Inflammatory macrophage treated with lipopolysaccharide for 4 hours (primary cell): ENCODE measurements at regions not wholly inside any gene's neighbourhood (a gene's known extent, or its start where the extent isn't known, plus 50 kb on each side); places are given as distances from the start of the nearest gene placed in this dataset.

Source experiments
- DNase-seq: peaks from one replicate; pipeline ENCODE4 v3.0.0-alpha.2; 2020

- no peak for DNase-seq
These were observed 81.4 kb upstream of the BACE2 start for GRCh38 chr21:41086569-41086968.

DNA sequence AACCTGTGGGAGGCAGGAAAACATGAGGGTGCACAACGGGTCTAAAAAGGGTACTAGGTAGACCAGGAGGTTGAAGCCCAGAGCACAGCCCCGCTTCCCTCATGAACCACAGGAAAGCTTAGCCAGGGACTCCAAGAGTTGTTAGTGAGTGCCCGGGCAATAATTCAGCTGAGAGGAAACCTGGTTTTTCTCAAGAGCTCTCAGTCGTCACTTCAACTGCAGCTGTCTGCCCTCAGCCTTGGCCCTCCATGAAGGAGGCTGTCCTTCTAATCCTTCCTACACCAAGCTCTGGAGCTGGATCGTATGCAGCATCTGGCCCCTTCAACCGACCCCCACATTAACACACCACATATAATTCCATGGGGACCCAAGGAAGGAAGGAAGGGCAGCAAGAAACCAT is 77.0 kb upstream of the BACE2 start:
- DNase-seq = no peak

DNA sequence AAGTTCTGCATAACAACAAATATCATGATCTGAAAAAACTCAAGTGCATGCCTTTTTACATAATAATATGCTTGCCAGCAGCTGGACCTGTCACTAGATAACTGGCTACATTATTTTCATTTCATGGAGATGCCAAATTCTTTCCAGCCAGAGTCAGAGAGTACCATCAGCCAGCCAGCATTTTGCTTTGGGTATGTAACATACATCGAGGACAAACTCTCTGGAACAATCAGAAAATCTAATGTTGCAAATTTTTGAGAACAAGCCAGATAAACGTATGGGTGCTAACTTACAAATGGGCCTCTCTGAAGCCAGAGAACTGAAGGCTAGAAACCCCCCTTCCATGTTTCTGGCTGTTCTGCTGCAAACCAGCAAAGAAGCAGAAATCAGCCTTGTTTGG is 76.3 kb upstream of the BACE2 start:
- no peak for DNase-seq

DNA sequence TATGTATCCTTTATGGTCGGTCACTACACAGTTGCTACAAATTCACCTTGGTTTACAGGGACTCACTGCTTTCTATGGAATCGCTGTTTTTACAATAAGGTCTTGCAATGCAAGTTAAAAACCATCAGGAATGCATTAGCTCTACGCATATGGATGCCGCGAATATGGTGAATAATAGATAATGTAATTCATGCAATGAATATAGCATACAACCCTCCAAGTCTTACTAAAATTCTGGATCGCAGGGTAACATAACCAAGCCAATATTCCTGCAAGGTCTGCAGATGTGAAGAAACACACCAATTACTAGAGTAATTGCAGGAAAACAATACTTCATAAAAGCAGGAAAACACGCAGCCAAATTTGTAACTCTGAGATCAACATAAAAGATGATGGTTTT is 75.6 kb upstream of the BACE2 start:
- DNase-seq = no peak

DNA sequence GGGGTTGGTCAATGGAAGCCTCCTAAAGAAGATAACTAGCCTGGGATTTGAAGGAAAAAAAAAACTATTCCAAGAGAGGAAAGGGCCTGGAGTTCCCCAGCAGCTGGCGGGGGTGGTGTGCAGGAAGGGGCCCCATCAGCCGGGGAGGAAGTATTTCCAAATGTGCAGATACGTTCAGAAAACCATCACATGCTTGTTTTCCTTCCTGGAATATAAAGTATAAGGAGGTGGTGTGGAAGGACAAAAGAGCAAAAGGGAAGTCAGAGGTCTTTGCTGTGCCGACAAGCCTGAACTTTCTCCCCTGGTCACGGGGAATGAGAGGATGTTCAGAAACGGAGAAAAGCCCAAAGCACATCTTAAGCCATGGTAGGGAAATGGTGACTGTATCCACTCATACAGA is 72.0 kb upstream of the BACE2 start:
- DNase-seq = no peak

DNA sequence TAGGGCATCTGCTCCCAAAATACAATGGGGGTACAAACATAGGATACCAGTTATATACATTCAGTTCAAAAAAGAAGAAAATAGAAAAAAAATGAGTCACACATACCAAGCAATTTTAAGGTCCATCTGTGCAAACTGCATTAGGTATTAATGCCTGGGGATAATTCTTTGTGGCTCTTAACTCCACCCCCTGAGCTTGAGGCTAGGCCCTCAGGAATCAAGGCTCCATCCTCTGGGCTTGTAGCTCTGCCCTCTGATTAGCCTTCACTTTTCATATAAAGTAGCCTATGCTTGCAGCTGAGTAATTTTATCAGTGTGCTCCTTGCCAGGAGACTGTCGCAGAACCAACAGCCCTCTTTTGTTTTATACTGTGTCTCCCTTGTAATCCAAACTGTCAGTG is 69.9 kb upstream of the BACE2 start:
- no peak for DNase-seq

- DNase-seq = no peak
These were observed 69.4 kb upstream of the BACE2 start for GRCh38 chr21:41098481-41099042.

- no peak for DNase-seq
These were observed 67.0 kb upstream of the BACE2 start for GRCh38 chr21:41100826-41101550.

GRCh38 chr21:41102281-41102680 is 65.7 kb upstream of the BACE2 start:
- peak; percentile 12 for DNase-seq

DNA sequence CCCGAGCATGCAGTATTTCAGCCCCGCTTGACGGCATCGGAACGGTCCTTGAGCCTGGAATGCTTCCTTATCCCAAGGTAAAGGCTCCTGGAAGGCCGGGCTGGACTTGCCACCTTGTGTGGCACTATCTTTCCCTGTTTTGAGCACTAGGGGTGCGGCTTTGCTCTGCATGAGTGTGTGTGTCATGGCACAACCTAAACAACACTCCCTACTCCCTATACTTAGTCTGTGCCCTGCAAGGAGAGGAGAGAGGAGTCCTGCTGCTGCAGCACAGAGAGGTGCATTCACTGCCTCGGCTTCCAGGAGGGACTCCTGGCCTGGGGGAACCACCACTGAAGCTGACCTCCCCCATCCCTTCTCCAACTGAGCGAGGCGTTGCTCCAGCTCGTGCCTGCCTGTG is 60.4 kb upstream of the BACE2 start:
- no peak for DNase-seq

DNA sequence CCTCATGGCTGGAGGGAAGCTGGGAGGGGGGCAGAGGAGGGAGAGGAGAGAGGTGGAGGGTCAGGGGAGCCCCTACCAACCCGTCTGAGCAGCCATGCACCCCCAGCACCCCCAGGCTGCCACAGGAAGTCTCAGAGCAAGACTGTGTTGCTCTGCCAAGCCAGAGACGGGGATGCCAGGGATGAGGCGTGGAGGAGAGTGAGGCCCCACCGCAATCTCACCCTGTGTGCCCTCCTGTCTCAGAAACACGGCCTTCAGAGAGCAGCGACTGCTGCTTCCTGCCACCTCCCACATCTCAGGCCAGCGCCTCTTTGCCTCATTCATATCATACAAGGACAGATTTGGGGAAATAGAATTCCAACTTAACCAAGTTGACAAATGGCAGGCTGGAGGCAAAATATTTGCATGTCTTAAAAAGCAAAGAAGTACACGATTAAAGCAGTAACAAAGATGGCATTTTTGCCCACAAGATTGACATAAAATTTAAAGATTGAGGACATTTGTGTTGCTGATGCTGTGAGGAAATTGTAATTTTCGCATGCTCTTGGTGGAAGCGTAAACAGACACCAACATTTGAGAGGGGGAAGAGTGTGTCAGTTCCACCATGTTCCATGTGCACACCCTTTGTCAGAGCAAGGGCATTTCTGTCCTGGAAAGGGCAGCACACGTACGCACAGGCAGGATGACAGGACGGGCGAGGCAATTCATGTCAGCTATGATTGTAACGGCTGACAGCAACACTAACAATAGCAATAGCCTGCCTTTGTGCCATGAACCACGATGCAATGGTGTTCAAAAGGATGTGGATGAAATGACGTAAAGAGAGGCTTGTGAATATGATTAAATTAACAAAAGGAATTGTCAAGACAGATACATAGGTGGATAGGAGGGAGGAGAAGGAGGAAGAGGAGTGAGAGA is 59.0 kb upstream of the BACE2 start:
- no peak for DNase-seq

DNA sequence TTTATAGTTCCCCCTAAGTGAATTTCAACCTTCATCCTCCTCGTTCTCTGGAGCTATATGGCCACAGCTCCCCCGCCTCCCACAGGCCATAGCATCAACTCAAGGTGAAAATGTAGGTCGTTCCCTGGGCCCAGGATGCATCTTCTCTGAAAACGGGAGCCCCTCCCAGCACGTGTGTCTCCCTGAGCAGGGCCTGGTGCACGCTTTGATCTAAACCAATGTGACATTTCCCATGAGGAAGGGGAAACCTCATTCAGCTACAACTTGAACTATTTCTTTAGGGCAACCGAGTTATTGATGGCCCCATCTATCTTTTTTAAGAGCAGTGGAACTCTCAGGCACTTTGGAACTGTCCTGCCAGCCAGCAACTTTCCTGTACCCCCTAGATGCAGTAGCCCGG is 57.8 kb upstream of the BACE2 start:
- DNase-seq = no peak

GRCh38 chr21:41110664-41111063 is 57.3 kb upstream of the BACE2 start:
- no peak for DNase-seq

- no peak for DNase-seq
These were observed 56.3 kb upstream of the BACE2 start for GRCh38 chr21:41111681-41112080.

- DNase-seq = peak; percentile 34
These were observed 54.9 kb upstream of the BACE2 start for GRCh38 chr21:41112740-41113692.

- DNase-seq = no peak
These were observed 52.1 kb upstream of the BACE2 start for GRCh38 chr21:41115851-41116250.
